Activated T-cell treated with anti-CD3 and anti-CD28 coated beads, Interleukin-2, amount 50 U/mL, for 4 hours (primary cell): ENCODE measurements at regions not wholly inside any gene's neighbourhood (a gene's known extent, or its start where the extent isn't known, plus 50 kb on each side); places are given as distances from the start of the nearest gene placed in this dataset.
"Not testable (repeated sequence)": the region's sequence is repeated elsewhere in the genome, so short reads cannot be mapped to it uniquely, and the experiment has no call there.

Experiments
- ATAC-seq, 2 donors: fragments of 200-7000 bp; cut with Tn5 transposase; one replicate each; pipeline ENCODE4 v1.10.0; 2021
- DNase-seq: peaks from one replicate; pipeline ENCODE4 v3.0.0-alpha.2; 2020
- H3K27me3 Mint-ChIP-seq: one replicate; pipeline ENCODE4 v1.8.0; 2021; ENCODE audit warnings: low read depth, mixed read lengths
- H3K36me3 Mint-ChIP-seq: one replicate; pipeline ENCODE4 v1.8.0; 2022; ENCODE audit warnings: mixed read lengths; ENCODE audit not compliant: insufficient read depth
- H3K4me1 Mint-ChIP-seq: one replicate; pipeline ENCODE4 v1.8.0; 2021; ENCODE audit warnings: low read depth, mixed read lengths
- H3K4me3 Mint-ChIP-seq: one replicate; pipeline ENCODE4 v1.8.0; 2021; ENCODE audit warnings: mild to moderate bottlenecking, moderate library complexity, mixed read lengths
- H3K9me3 Mint-ChIP-seq: one replicate; pipeline ENCODE4 v1.8.0; 2021; ENCODE audit warnings: mixed read lengths

DNA sequence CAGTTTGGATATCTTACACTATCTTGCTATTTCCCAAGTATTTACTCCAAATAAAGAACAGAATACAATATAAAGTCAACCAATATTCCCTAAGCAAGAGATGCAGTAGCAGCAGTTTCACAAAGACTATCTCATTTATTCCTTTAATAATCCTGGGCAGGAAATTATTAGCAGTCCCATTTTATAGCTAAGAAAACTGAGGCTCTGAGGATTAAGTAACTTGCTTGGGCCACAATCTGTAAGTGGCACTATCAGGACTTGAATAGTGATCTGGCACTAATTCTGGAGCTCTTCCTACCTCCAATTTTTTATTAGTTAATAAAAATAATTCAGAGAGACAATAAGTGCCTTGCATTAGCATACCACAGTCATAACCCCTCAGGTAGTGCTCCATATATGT is 611.7 kb downstream of the MCTP2 start:
- Mint-ChIP-seq H3K9me3 (peaks cover 7% of the 10 kb centered on the region), H3K4me1 (no peaks in the 10 kb centered on the region), H3K4me3 (no peak overlapping the region), H3K27me3 (peaks cover 42% of the 10 kb centered on the region), H3K36me3 (no peaks in the 10 kb centered on the region)
- DNase-seq: no peak
- no peak for ATAC-seq

DNA sequence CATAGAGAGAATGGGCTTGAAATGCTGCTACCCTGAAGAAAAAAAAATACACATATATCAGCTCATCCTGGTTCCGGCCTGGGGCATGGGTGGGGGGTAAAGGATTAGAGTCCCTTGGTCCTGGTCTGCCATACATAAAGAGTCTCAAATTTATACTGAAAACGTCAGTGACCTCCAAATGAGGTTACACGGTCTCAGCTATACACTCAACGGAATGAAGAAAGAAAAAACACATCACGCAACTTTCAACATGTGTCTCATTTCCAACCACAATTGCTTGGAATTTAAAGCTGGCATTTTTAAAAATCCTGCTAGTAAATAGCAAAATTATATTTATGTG is 612.8 kb downstream of the MCTP2 start:
- H3K4me3 Mint-ChIP-seq: no peak overlapping the region
- peaks cover 9% of the 10 kb centered on the region for H3K9me3 Mint-ChIP-seq
- no peaks in the 10 kb centered on the region for H3K4me1 Mint-ChIP-seq
- ATAC-seq (no peak), DNase-seq (no peak)
- peaks cover 42% of the 10 kb centered on the region for H3K27me3 Mint-ChIP-seq
- H3K36me3 Mint-ChIP-seq: no peaks in the 10 kb centered on the region

DNA sequence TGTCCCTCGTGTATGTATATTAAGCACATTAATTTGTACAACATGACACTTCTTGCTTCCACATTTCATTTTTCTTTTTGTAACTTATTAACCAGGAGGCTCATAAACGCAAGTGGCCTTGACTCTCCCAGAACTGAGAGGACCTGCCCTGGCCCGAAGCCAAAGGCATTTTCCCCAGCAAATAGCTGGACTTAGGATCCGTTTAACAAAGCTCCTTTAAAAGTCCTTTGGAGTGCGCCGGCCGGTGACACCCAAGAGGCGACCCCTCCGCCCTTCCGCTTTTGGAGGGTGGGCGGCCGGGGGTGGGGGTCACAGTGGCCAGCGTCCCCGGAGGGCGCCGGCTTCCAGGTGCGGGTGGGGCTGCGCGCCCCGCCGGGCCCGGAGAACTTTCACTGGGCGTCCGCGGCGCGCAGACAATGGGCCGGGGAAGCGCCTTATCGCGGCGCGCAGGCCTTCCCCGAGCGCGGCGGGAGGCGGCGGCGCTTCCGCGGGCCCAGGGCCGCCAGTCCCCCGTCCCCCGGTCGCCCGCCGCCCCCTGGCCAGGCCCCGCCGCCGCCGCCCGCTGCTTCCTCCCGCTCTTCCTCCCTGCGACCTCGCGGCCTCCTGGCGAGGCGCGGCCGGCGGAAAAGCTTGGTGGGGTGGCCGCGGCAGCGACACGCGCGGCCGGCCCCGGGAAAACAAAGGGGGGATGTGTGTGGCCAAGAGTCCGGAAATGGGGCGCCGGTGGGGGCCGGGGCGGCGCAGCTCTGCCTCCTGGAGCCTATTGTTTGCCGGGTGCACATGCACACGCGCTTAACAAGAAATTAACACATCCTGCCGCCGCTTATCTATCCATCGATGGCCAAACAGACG is 613.4 kb downstream of the MCTP2 start:
- H3K27me3 Mint-ChIP-seq: peaks cover 42% of the 10 kb centered on the region
- ATAC-seq: no peak

GRCh38 chr15:94845390-94845716 is 614.0 kb downstream of the MCTP2 start:
- Mint-ChIP-seq H3K4me1 (no peaks in the 10 kb centered on the region), H3K36me3 (no peaks in the 10 kb centered on the region), H3K27me3 (peaks cover 42% of the 10 kb centered on the region), H3K9me3 (peaks cover 10% of the 10 kb centered on the region), H3K4me3 (no peak overlapping the region)
- ATAC-seq: no peak
- no peak for DNase-seq

More for the DNA sequence above, 613.4 kb downstream of the MCTP2 start:
- H3K36me3 Mint-ChIP-seq: no peaks in the 10 kb centered on the region
- no peak for DNase-seq
- H3K9me3 Mint-ChIP-seq: peaks cover 10% of the 10 kb centered on the region
- H3K4me1 Mint-ChIP-seq: no peaks in the 10 kb centered on the region
- no peak overlapping the region for H3K4me3 Mint-ChIP-seq

GRCh38 chr15:94847325-94847724 is 616.0 kb downstream of the MCTP2 start:
- H3K4me1 Mint-ChIP-seq: no peaks in the 10 kb centered on the region
- DNase-seq: no peak
- no peak for ATAC-seq
- peaks cover 10% of the 10 kb centered on the region for H3K9me3 Mint-ChIP-seq
- H3K27me3 Mint-ChIP-seq: peaks cover 37% of the 10 kb centered on the region
- H3K36me3 Mint-ChIP-seq: no peaks in the 10 kb centered on the region
- no peak overlapping the region for H3K4me3 Mint-ChIP-seq

- Mint-ChIP-seq H3K4me1 (no peaks in the 10 kb centered on the region), H3K36me3 (no peaks in the 10 kb centered on the region), H3K27me3 (peaks cover 34% of the 10 kb centered on the region), H3K9me3 (peaks cover 12% of the 10 kb centered on the region), H3K4me3 (no peak overlapping the region)
- ATAC-seq (no peak), DNase-seq (no peak)
These were observed 616.7 kb downstream of the MCTP2 start for GRCh38 chr15:94848054-94848453.

- Mint-ChIP-seq H3K27me3 (no peaks in the 10 kb centered on the region), H3K9me3 (peaks cover 7% of the 10 kb centered on the region), H3K4me3 (no peak overlapping the region), H3K4me1 (no peaks in the 10 kb centered on the region), H3K36me3 (no peaks in the 10 kb centered on the region)
- ATAC-seq (no peak), DNase-seq (no peak)
These were observed 623.7 kb downstream of the MCTP2 start for GRCh38 chr15:94855018-94855408.

GRCh38 chr15:94855409-94856266 is 624.3 kb downstream of the MCTP2 start:
- DNase-seq (no peak), ATAC-seq (no peak)
- Mint-ChIP-seq H3K9me3 (peaks cover 7% of the 10 kb centered on the region), H3K4me1 (no peaks in the 10 kb centered on the region), H3K4me3 (no peak overlapping the region), H3K36me3 (no peaks in the 10 kb centered on the region), H3K27me3 (no peaks in the 10 kb centered on the region)

- DNase-seq: no peak
- Mint-ChIP-seq H3K36me3 (no peaks in the 10 kb centered on the region), H3K9me3 (peaks cover 7% of the 10 kb centered on the region), H3K4me1 (no peaks in the 10 kb centered on the region), H3K27me3 (no peaks in the 10 kb centered on the region), H3K4me3 (no peak overlapping the region)
- no peak for ATAC-seq
These were observed 625.0 kb downstream of the MCTP2 start for GRCh38 chr15:94856267-94856854.

- H3K27me3 Mint-ChIP-seq: no peaks in the 10 kb centered on the region
- H3K9me3 Mint-ChIP-seq: peaks cover 7% of the 10 kb centered on the region
- no peaks in the 10 kb centered on the region for H3K4me1 Mint-ChIP-seq
- H3K36me3 Mint-ChIP-seq: no peaks in the 10 kb centered on the region
- DNase-seq (no peak), ATAC-seq (no peak)
- H3K4me3 Mint-ChIP-seq: no peak overlapping the region
These were observed 626.1 kb downstream of the MCTP2 start for GRCh38 chr15:94857466-94857865.

DNA sequence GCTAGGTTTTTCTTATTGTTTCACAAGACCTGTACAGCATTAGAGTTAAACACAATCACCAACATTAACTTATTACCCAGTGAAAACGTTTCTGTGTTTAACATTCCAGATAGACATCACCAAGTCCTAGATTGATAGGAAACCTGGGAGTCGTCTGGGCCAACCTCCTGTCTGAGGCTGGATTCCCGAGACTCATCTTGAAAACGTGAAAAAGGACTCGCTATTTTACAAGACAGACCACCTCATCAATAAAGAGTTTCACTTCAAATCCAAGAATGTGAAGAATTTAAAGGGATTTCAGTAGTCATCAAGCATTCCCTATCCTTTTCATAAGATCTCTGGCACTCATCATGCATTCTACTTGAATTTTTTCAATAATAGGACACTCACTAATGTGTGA is 626.6 kb downstream of the MCTP2 start:
- Mint-ChIP-seq H3K36me3 (no peaks in the 10 kb centered on the region), H3K4me3 (no peak overlapping the region), H3K27me3 (no peaks in the 10 kb centered on the region), H3K9me3 (peaks cover 6% of the 10 kb centered on the region), H3K4me1 (no peaks in the 10 kb centered on the region)
- DNase-seq: no peak
- no peak for ATAC-seq

DNA sequence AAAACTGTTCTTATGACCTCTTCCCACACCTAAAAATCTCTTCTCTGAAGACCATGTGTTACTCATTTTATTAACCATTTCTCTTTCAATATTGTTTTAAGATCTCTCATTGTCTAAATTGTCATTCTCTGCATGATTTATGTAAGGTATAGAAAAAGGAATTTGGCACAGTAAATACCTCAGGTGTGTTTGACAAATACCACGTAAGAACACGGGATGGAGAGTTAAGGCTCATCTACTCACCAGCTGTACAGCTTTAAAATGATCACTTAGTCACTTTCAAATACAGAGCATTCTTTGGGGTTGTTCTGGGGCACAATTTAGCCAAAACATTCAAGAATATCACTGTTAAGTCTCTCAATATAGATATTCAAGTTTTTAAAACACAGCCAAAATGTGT is 627.1 kb downstream of the MCTP2 start:
- Mint-ChIP-seq H3K4me3 (no peak overlapping the region), H3K27me3 (no peaks in the 10 kb centered on the region), H3K4me1 (no peaks in the 10 kb centered on the region), H3K36me3 (no peaks in the 10 kb centered on the region), H3K9me3 (peaks cover 5% of the 10 kb centered on the region)
- ATAC-seq (no peak), DNase-seq (no peak)

- H3K36me3 Mint-ChIP-seq: no peaks in the 10 kb centered on the region
- H3K9me3 Mint-ChIP-seq: peaks cover 6% of the 10 kb centered on the region
- H3K27me3 Mint-ChIP-seq: no peaks in the 10 kb centered on the region
- H3K4me1 Mint-ChIP-seq: no peaks in the 10 kb centered on the region
- ATAC-seq (no peak), DNase-seq (no peak)
- no peak overlapping the region for H3K4me3 Mint-ChIP-seq
These were observed 627.6 kb downstream of the MCTP2 start for GRCh38 chr15:94858920-94859319.

DNA sequence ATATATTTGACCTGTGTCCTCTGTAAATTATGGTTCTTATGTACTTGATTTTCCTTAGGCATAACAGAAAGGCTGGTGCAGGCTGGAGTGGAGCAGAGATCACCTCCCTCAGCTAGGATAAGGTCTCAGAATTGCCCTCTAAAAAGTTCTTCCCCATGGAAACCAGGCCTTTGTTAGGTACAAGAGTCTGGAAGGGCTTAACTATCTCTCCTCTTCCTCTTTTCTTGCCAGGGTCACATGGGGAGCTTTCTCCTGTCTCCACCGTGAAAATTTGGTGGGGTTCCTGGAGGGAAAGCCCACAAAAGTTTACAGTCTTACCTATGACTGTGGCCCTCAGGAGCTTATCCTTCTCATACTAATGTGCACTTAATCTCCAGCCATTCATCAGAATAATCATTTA is 633.2 kb downstream of the MCTP2 start:
- H3K4me3 Mint-ChIP-seq: no peak overlapping the region
- no peak for ATAC-seq
- no peaks in the 10 kb centered on the region for H3K27me3 Mint-ChIP-seq
- H3K4me1 Mint-ChIP-seq: no peaks in the 10 kb centered on the region
- no peak for DNase-seq
- H3K9me3 Mint-ChIP-seq: peaks cover 6% of the 10 kb centered on the region
- H3K36me3 Mint-ChIP-seq: no peaks in the 10 kb centered on the region

- H3K27me3 Mint-ChIP-seq, DNase-seq, H3K4me1 Mint-ChIP-seq, H3K36me3 Mint-ChIP-seq, ATAC-seq, H3K4me3 Mint-ChIP-seq, H3K9me3 Mint-ChIP-seq: not testable (repeated sequence)
These were observed 636.9 kb downstream of the MCTP2 start for GRCh38 chr15:94868265-94868664.
